Fibroblast of the aortic adventitia (primary cell): ENCODE measurements at regions not wholly inside any gene's neighbourhood (a gene's known extent, or its start where the extent isn't known, plus 50 kb on each side); places are given as distances from the start of the nearest gene placed in this dataset.
"Not testable (repeated sequence)": the region's sequence is repeated elsewhere in the genome, so short reads cannot be mapped to it uniquely, and the experiment has no call there.

ENCODE experiments used
- DNase-seq: peaks from one replicate; pipeline ENCODE4 v3.0.0-alpha.2; 2010; ENCODE audit warnings: low read depth
- H3K4me3 ChIP-seq: 2 replicates; pipeline ENCODE4 v1.5.1; 2011; ENCODE audit warnings: low read depth, mild to moderate bottlenecking, control low read depth, low read length, moderate library complexity
- TF ChIP-seq, protein P1 (sequence below): IDR thresholded peaks from 2 replicates; pipeline ENCODE4 v1.5.1; 2011; ENCODE audit warnings: mild to moderate bottlenecking, low read length, control low read depth, inconsistent platforms; ENCODE audit not compliant: insufficient read depth

DNA sequence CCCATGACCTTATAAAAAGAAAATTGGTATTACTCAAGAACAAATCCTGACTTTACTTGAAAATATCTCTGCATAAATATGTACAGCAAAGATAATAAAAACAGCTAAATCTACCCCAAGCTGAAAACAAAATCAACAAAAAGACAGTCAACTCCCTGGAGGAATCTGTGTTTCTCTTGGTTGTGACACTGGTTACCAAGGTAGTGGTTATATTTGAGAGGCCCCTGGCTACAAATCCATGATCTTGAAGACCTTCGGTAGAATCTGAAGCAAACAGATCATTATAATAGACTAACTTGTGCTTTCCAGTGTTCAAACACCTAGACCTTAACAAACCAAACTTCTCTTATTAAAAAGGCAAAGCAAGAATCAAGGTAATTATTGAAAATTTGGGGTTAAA, 123.9 kb upstream of the SGCE start:
- TF ChIP-seq, protein P1, sequence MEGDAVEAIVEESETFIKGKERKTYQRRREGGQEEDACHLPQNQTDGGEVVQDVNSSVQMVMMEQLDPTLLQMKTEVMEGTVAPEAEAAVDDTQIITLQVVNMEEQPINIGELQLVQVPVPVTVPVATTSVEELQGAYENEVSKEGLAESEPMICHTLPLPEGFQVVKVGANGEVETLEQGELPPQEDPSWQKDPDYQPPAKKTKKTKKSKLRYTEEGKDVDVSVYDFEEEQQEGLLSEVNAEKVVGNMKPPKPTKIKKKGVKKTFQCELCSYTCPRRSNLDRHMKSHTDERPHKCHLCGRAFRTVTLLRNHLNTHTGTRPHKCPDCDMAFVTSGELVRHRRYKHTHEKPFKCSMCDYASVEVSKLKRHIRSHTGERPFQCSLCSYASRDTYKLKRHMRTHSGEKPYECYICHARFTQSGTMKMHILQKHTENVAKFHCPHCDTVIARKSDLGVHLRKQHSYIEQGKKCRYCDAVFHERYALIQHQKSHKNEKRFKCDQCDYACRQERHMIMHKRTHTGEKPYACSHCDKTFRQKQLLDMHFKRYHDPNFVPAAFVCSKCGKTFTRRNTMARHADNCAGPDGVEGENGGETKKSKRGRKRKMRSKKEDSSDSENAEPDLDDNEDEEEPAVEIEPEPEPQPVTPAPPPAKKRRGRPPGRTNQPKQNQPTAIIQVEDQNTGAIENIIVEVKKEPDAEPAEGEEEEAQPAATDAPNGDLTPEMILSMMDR, result no peak
- DNase-seq, result no peak
- H3K4me3 ChIP-seq, result no peak overlapping the region

DNA sequence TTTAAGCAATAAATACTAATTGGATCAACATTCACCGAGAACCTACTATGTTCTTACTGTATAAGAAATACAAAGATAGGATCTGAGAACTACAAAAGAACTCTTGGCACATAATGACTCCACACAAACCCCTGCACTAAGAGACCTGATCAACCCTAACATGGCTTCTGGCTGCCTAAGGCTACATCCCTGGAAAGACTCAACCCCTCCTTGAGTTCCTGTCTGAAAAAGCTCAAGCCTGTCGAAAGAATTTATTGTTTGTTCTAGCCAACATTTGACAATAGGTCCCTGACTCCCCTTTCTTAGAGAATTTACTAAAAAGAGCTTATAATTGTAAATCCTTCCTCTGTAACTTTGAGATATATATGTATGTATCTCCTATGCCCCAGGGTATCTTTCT, 125.3 kb upstream of the SGCE start:
- no peak for DNase-seq
- TF ChIP-seq, protein P1, result no peak

DNA sequence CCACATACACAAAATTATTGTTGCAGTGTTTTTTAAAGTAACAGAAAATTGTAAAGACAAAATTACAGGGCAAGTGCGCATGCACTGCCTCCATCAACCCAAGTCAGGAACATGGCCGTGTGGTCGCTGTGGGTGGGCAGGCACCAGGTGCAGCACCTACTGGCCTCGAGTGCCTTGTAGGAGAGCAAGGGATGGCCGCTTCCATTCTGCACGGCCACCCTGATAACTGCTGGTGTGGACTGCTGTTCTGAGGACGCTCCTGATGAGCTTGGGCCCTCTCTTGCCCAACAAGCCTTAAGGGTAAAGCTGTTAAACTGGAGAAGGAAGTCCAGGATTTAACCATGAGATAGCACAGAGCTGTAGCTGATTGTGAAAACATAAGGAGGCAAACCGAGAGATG, 124.6 kb upstream of the PPP1R9A start:
- DNase-seq, result no peak
- TF ChIP-seq, protein P1, result no peak
- no peak overlapping the region for H3K4me3 ChIP-seq

More for the DNA sequence above, 125.3 kb upstream of the SGCE start:
- no peak overlapping the region for H3K4me3 ChIP-seq

DNA sequence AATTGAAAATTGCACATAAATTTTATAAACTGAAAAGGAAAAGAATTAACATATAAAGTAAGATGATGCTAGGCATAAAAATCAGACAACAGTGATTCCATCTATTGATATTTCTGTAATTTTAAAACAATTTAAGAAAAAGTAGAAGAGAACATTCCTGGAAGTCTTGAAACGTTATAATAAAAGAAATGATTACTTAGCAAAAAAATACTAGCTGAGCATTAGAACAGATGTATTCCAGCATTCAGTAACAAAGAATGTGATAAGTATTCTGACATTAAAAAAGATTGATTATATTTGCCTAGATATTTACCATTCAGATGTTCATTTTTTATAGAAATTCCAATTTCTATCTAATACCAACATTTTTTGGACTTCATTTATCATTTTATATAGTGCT, 120.1 kb upstream of the PPP1R9A start:
- no peak for DNase-seq
- TF ChIP-seq, protein P1, result no peak

DNA sequence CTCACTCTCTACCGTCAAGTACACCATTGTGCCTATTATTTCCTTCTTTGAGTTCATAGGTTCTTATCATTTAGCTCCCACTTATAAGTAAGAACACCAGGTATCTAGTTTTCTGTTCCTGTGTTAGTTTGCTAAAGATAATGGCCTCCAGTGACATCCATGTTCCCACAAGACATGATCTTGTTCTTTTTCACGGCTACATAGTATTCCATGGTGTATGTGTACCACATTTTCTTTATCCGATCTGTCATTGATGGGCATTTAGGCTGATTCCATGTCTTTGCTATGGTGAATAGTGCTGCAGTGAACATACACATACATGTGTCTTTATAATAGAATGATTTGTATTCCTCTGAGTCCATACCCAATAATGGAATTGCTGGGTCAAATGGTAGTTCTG, 119.0 kb upstream of the PPP1R9A start:
- not testable (repeated sequence) for H3K4me3 ChIP-seq, DNase-seq

More for the DNA sequence above, 120.1 kb upstream of the PPP1R9A start:
- H3K4me3 ChIP-seq, result no peak overlapping the region

DNA sequence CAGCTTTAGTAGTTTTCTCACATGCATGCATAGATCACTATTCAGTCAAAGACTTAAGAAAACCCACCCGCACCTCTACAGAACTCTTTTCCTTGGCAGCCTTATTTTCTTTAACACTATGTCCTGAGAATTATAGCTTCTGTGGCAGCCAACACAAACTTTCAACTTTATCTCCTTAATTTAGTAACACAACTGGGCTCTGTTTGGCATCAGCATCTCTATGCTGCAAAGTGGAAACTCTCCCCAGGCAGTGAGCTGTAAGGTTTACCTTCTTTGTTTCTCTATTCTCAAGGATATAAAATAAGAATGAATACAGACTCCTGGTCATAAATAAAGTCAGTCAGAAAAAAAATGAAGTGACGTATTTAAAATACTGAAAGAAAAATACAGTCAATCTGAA, 115.2 kb upstream of the PPP1R9A start:
- no peak overlapping the region for H3K4me3 ChIP-seq
- TF ChIP-seq, protein P1, result no peak
- no peak for DNase-seq

DNA sequence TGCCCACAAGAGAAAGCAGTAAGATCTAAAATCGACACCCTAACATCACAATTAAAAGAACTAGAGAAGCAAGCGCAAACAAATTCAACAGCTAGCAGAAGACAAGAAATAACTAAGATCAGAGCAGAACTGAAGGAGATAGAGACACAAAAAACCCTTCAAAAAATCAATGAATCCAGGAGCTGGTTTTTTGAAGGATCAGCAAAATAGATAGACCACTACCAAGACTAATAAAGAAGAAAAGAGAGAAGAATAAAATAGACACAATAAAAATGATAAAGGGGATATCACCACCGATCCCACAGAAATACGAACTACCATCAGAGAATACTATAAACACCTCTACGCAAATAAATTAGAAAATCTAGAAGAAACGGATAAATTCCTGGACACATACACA, 110.0 kb upstream of the PPP1R9A start:
- not testable (repeated sequence) for DNase-seq

DNA sequence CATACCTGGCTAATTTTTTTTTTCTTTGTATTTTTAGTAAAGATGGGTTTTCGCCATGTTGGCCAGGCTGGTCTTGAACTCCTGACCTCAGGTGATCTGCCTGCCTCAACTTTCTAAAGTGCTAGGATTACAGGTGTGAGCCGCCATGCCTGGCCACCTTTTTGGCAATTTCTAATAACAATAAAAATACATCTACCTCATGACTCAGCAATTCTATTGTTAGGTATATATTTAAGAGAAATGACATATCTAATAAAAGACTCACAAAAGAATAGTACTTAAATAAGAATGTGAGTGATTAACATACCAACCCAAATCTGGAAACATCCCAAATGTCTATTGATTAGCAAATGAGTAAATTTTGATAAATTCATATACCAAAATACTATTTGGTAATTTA, 103.6 kb upstream of the PPP1R9A start:
- no peak for DNase-seq
- no peak overlapping the region for H3K4me3 ChIP-seq
- TF ChIP-seq, protein P1, result no peak

More for the DNA sequence above, 110.0 kb upstream of the PPP1R9A start:
- H3K4me3 ChIP-seq, result not testable (repeated sequence)

DNA sequence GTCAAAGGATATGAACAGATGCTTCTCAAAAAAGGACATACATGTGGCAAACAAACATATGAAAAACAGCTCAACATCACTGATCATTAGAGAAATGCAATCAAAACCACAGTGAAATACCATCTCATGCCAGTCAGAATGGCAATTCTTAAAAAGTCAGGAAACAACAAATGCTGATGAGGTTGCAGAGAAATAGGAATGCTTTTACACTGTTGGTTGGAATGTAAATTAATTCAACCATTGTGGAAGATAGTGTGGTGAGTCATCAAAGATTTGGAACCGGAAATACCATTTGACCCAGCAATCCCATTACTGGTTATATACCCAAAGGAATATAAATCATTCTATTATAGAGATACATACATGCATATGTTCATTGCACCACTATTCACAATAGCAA, 98.7 kb upstream of the PPP1R9A start:
- not testable (repeated sequence) for H3K4me3 ChIP-seq, DNase-seq
